ENCODE measurements at regions not wholly inside any gene's neighbourhood (a gene's known extent, or its start where the extent isn't known, plus 50 kb on each side); places are given as distances from the start of the nearest gene placed in this dataset.

- TF ChIP-seq CTCF (IDR thresholded peaks at IDR 0.05; ENCODE audit: low read depth, low read length) (no peak), EZH2phosphoT487 (IDR thresholded peaks at IDR 0.05; ENCODE audit: low read depth) (no peak)
Observed at GRCh38 chr1:36591278-36591677, 108.6 kb upstream of the CSF3R start.
